PC-9 (cell line): ENCODE measurements at regions not wholly inside any gene's neighbourhood (a gene's known extent, or its start where the extent isn't known, plus 50 kb on each side); places are given as distances from the start of the nearest gene placed in this dataset.

Experiments
- BruUV-seq: library from RNA; stranded (reverse); fragments of 400-500 nt; replicated peaks from 2 replicates; lab custom pipeline; 2021; lab: Mats Ljungman, UMichigan
- CTCF ChIA-PET: fragments of 300-600 bp; sonication (Branson Sonifier 250); formaldehyde crosslinking; loops from one replicate; lab custom pipeline; 2022; ENCODE audit warnings: antibody characterized with exemption; lab: Charles Lee
- POLR2A ChIA-PET: fragments of 300-600 bp; sonication (Branson Sonifier 250); formaldehyde crosslinking; loops from one replicate; lab custom pipeline; 2022; ENCODE audit warnings: antibody characterized with exemption; ENCODE audit not compliant: unreplicated experiment; lab: Charles Lee
- DNase-seq, 2 experiments: peaks; one replicate each; pipeline versions ENCODE4 v3.0.0 to v3.0.0-alpha.2; 2015 to 2022; ENCODE audit warnings: mixed read lengths in 1 of 2
- H2AFZ ChIP-seq: fragments of 200-600 bp; sonication (generic); 2 replicates; pipeline ENCODE4 v1.8.1; 2017; ENCODE audit warnings: antibody characterized with exemption
- H3F3A ChIP-seq: fragments of 200-600 bp; sonication (generic); 2 replicates; pipeline ENCODE4 v1.8.1; 2017; ENCODE audit warnings: antibody characterized with exemption, mild to moderate bottlenecking, low read depth; ENCODE audit not compliant: insufficient read depth
- H3K27ac ChIP-seq: fragments of 200-600 bp; sonication (generic); 2 replicates; pipeline ENCODE4 v1.6.1; 2016; ENCODE audit warnings: mixed run types
- H3K27me3 ChIP-seq: fragments of 200-600 bp; sonication (generic); 2 replicates; pipeline ENCODE4 v1.6.1; 2016; ENCODE audit warnings: low read depth, mixed run types; ENCODE audit not compliant: insufficient read depth
- H3K36me3 ChIP-seq: fragments of 200-600 bp; sonication (generic); 2 replicates; pipeline ENCODE4 v1.6.1; 2016; ENCODE audit warnings: low read depth, mixed run types
- H3K4me1 ChIP-seq: fragments of 200-600 bp; sonication (generic); replicated peaks from 2 replicates; pipeline ENCODE4 v1.6.1; 2016; ENCODE audit warnings: mixed run types; ENCODE audit not compliant: insufficient read depth
- H3K4me2 ChIP-seq: fragments of 200-600 bp; sonication (generic); 2 replicates; pipeline ENCODE4 v1.6.1; 2017; ENCODE audit warnings: mixed run types
- H3K4me3 ChIP-seq: fragments of 200-600 bp; sonication (generic); 2 replicates; pipeline ENCODE4 v1.6.1; 2016; ENCODE audit warnings: mixed run types
- H3K79me2 ChIP-seq: fragments of 200-600 bp; sonication (generic); 2 replicates; pipeline ENCODE4 v1.6.1; 2017; ENCODE audit warnings: low read depth, mixed run types
- H3K9me2 ChIP-seq: fragments of 200-600 bp; sonication (generic); 2 replicates; pipeline ENCODE4 v1.8.1; 2017; ENCODE audit warnings: mild to moderate bottlenecking; ENCODE audit not compliant: insufficient read depth
- H3K9me3 ChIP-seq: fragments of 200-600 bp; sonication (generic); 2 replicates; pipeline ENCODE4 v1.8.1; 2016; ENCODE audit warnings: low read depth; ENCODE audit not compliant: insufficient read depth
- H4K20me1 ChIP-seq: fragments of 200-600 bp; sonication (generic); 2 replicates; pipeline ENCODE4 v1.8.1; 2017; ENCODE audit not compliant: insufficient read depth
- EZH2 ChIP-seq: fragments of 200-600 bp; sonication (generic); IDR thresholded peaks from 2 replicates; pipeline ENCODE4 v1.8.0; 2017; ENCODE audit warnings: antibody characterized with exemption, low read depth
- intact Hi-C: fragments of 100-400 bp; cut with micrococcal nuclease; formaldehyde crosslinking; loops from one replicate; pipeline ENCODE4 v1.10.0; 2022; ENCODE audit not compliant: unreplicated experiment
- TF ChIP-seq, protein P1 (sequence below): fragments of 200-600 bp; sonication (generic); conservative IDR thresholded peaks from 2 replicates; pipeline ENCODE4 v1.6.1; 2017; ENCODE audit warnings: mixed run types, antibody characterized with exemption, mild to moderate bottlenecking, moderate library complexity

DNA sequence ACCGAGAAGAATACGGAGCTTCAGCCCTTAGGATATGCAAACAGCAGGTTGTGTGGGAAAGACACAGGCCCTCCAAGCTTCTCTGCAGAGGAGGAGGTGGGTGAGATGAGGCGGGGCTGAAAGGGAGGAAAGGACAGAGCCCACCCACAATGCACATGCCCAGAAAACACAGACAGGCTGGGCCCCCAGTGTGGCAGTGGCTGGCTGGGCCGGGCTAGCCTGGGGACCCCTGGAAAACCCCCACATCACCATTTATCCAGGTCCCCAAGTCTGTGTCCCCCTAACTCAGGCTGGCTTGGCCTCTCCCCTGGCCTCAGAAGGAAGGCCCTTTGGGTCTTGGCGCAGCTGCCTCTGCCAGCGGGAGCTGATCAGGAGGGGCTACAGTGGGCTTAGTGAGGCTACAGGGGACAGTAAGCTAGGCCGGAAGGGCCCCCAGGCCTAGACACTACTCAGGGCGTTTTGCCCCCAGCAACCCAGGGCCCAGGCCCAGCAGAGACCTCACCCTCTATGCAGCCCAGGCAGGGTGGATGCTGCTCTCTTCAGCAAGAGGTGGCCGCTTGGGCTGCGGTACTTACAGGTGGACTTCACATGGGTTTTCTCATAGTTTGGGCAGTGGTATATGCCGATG lies 119.5 kb downstream of the TUBA3C start:
- no peak for DNase-seq
- intact Hi-C loops: no loop called here
- TF ChIP-seq EZH2: no peak
- TF ChIP-seq, protein P1, sequence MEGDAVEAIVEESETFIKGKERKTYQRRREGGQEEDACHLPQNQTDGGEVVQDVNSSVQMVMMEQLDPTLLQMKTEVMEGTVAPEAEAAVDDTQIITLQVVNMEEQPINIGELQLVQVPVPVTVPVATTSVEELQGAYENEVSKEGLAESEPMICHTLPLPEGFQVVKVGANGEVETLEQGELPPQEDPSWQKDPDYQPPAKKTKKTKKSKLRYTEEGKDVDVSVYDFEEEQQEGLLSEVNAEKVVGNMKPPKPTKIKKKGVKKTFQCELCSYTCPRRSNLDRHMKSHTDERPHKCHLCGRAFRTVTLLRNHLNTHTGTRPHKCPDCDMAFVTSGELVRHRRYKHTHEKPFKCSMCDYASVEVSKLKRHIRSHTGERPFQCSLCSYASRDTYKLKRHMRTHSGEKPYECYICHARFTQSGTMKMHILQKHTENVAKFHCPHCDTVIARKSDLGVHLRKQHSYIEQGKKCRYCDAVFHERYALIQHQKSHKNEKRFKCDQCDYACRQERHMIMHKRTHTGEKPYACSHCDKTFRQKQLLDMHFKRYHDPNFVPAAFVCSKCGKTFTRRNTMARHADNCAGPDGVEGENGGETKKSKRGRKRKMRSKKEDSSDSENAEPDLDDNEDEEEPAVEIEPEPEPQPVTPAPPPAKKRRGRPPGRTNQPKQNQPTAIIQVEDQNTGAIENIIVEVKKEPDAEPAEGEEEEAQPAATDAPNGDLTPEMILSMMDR: no peak
- Histone ChIP-seq H3K27me3 (peaks cover 55% of the 10 kb centered on the region), H3K79me2 (no peaks in the 10 kb centered on the region), H2AFZ (no peak overlapping the region), H3K4me3 (no peak overlapping the region), H3K9me3 (no peaks in the 10 kb centered on the region), H3K4me2 (no peak overlapping the region), H3K27ac (no peak overlapping the region), H3K36me3 (no peaks in the 10 kb centered on the region), H4K20me1 (no peaks in the 10 kb centered on the region), H3K9me2 (no peaks in the 10 kb centered on the region; the same call in 1 of the 2 replicates), H3F3A (no peaks in the 10 kb centered on the region), H3K4me1 (no peaks in the 10 kb centered on the region)
- ChIA-PET CTCF (no interaction called here), POLR2A (no interaction called here)
- BruUV-seq: no TSS peak

DNA sequence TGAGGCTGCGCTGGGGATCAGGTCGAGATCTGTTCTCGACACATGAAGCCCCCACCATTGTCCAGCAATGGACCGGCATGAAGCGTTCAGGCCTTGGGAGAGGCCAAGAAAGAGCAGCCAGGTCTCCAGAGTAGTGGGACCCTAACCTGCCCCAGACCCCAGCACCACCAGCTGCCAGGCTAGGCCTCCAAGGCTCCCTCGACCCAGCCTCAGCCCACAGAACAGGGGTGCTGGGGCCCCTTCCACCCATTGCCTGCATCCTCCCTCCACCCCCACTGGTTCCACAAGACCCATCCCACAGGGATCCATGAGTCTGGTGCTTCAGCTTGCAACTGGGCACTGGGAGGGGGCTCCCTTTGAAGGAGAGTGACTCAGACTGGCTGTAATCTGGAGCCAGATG lies 120.3 kb downstream of the TUBA3C start:
- no peaks in the 10 kb centered on the region for H4K20me1 ChIP-seq
- CTCF ChIA-PET: no interaction called here
- H3K4me3 ChIP-seq: no peak overlapping the region
- POLR2A ChIA-PET: no interaction called here
- no peaks in the 10 kb centered on the region for H3F3A ChIP-seq
- no peaks in the 10 kb centered on the region for H3K36me3 ChIP-seq
- no peak overlapping the region for H2AFZ ChIP-seq
- H3K79me2 ChIP-seq: no peaks in the 10 kb centered on the region
- no peaks in the 10 kb centered on the region for H3K9me2 ChIP-seq
- no peak overlapping the region for H3K4me2 ChIP-seq
- intact Hi-C loops: no loop called here
- H3K27ac ChIP-seq: no peak overlapping the region
- peaks cover 55% of the 10 kb centered on the region for H3K27me3 ChIP-seq
- no peaks in the 10 kb centered on the region for H3K4me1 ChIP-seq
- no TSS peak for BruUV-seq
- no peak for DNase-seq
- no peaks in the 10 kb centered on the region for H3K9me3 ChIP-seq
- TF ChIP-seq EZH2: no peak
- TF ChIP-seq, protein P1: no peak

DNA sequence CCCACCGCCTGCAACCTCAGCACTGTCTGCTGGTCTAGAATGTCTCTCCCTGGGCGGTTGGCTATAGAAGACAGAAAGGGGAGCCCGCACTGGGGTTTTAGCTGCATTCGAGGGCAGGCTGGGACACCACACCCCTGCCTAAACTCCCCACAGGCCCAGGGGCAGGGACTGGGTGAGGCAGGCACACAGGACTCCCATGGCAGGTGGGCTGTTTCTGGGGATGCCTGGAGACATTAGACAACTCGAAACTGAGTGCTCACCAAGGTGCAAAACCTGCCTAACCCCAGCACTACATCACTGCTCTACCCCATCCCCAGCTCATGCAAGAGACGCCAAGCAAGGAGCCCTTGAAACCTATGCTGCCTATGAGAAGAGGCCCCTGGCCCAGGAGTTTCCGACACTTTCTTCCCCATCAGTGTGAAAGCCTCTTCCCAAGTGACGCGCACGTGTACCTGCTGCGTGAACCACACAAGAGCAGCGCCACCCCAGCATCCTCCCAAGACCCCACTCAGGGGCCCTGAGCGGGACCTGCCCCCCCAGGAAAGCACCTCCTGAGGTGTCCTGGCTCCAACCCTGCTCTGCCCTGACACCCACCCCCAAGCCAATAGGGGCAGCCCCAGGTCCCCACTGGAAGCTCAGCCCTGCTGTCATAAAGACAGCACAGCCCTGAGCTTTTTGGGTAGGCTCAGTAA lies 121.2 kb downstream of the TUBA3C start:
- BruUV-seq: no TSS peak
- H3K79me2 ChIP-seq: no peaks in the 10 kb centered on the region
- H3K4me2 ChIP-seq: no peak overlapping the region
- peaks cover 55% of the 10 kb centered on the region for H3K27me3 ChIP-seq
- no peak for DNase-seq
- H3K36me3 ChIP-seq: no peaks in the 10 kb centered on the region
- intact Hi-C loops: no loop called here
- no peaks in the 10 kb centered on the region for H3K9me3 ChIP-seq
- no peak for TF ChIP-seq EZH2
- TF ChIP-seq, protein P1: no peak
- no peak overlapping the region for H3K27ac ChIP-seq
- no peaks in the 10 kb centered on the region for H3F3A ChIP-seq
- POLR2A ChIA-PET: no interaction called here
- H2AFZ ChIP-seq: no peak overlapping the region
- CTCF ChIA-PET: no interaction called here
- no peaks in the 10 kb centered on the region for H3K4me1 ChIP-seq
- no peak overlapping the region for H3K4me3 ChIP-seq
- H3K9me2 ChIP-seq: no peaks in the 10 kb centered on the region
- no peaks in the 10 kb centered on the region for H4K20me1 ChIP-seq
